ENCODE measurements at regions not wholly inside any gene's neighbourhood (a gene's known extent, or its start where the extent isn't known, plus 50 kb on each side); places are given as distances from the start of the nearest gene placed in this dataset.
"Not testable (repeated sequence)": the region's sequence is repeated elsewhere in the genome, so short reads cannot be mapped to it uniquely, and the experiment has no call there.

GRCh38 chr16:13634959-13635358 is 285.0 kb upstream of the ERCC4 start:
- DNase-seq, result no peak

DNA sequence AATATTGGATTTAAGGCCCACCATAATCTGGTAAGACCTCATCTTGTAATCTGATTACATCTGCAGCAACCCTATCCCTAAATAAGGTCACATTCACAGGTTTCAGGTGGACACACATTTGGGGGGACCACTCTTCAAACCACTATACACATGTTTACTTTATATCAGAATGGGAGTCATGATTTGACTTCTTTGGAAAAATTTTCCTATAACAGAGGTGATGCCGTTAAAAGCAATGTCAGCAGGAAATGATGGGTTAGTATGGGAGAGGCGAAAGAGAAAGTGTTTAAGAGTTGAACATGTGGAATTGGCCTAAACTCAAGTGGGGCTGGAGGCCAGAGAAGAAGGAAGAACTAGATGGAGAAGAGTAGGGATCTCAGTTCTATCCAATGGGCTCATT is 281.7 kb upstream of the ERCC4 start:
- no peak for DNase-seq

DNA sequence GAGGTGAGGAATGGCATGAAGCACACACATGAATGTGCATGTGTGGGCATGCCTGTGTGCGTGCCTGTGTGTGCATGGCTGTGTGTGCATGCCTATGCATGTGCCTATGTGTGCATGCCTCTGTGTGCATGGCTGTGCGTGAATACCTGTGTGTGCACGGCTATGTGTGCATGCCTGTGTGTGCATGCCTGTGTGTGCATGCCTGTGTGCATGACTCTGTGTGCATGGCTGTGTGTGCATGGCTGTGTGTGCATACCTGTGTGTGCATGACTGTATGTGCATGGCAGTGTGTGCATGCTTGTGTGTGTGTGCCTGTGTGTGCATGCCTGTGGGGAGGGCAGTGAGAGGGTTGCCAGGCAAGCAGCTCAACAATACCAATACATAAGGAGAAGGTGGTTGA is 276.5 kb upstream of the ERCC4 start:
- no peak for DNase-seq

DNA sequence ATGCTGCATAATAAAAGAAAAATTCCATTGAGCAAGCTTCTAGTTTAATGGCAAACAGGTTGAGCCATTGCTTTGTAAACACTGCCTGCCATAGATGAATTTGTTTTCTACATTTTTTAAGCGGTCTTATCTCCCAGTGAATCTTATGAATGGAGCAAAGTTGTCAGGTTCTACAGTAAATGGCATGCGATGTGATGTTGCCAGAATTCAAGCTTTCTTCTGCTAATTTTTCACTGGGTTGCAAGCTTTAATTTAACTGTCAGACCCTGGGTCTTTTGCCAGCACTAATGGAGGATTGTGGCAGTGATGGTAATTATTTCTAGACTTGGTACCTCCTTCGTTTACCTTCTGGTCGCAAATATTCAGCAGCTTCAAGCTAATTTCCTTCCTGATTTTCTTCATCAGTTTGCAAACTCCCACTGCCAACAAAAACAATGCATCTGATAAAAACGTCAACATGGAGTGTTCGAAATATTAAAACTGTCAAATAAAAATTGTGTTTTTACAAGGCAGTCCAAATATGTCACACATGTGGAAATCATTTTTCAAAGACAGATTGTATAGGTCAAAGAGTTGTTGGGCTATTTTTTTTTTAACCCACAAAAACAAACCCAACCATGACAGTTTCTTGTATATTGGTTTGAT is 274.2 kb upstream of the ERCC4 start:
- DNase-seq, result peak; percentile 14

DNA sequence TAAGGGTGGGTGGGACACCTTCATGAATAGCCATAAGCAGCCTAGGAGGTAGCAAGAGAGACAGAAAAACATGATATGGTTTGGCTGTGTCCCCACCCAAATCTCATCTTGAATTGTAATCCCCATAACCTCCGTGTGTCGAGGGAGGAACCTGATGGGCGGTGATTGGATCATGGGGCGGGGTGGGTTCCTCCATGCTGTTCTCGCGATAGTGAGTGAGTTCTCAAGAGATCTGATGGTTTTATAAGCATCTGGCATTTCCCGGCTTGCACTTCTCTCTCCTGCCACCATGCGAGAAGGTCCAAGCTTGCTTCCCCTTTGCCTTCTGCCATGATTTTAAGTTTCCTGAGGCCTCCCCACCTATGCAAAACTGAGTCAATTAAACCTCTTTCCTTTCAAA is 259.1 kb upstream of the ERCC4 start:
- DNase-seq, result no peak

DNA sequence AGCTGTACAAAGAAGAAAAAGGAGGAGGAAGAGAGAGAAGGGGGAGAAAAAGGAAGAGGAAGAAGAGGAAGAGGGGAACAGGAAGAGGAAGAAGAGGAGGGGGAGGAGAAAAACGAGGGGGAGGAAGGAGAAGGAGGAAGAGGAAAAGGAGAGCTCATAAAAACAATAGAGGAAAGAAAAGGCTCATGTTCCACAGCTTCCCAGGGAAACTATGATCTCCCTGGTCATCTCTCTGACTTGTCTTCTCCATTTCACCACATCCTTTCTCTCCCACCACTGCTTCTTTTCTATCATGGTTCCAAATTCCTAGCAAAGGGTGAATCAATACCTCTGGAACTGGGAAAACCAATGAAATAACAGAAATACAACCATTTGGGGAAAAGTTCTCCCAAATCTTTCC is 254.1 kb upstream of the ERCC4 start:
- DNase-seq, result no peak

DNA sequence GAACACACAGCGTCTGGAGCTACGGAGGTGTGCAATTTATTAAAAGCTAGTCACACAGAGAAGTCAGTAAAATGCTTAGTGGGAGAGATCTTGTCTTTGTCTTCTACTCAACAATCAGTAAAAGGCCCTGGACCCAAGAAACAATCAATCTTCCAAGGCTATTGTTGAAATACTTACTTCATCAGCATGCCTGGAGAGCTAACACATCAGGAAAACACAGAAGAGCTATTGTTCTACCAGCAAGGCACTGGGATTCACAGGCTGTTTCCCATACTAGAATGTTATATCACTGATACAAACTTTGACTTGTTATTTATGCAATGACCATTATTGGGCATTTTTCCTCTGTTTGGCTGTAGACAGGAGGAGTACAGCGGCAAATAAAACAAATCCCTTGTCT is 247.8 kb upstream of the ERCC4 start:
- no peak for DNase-seq

DNA sequence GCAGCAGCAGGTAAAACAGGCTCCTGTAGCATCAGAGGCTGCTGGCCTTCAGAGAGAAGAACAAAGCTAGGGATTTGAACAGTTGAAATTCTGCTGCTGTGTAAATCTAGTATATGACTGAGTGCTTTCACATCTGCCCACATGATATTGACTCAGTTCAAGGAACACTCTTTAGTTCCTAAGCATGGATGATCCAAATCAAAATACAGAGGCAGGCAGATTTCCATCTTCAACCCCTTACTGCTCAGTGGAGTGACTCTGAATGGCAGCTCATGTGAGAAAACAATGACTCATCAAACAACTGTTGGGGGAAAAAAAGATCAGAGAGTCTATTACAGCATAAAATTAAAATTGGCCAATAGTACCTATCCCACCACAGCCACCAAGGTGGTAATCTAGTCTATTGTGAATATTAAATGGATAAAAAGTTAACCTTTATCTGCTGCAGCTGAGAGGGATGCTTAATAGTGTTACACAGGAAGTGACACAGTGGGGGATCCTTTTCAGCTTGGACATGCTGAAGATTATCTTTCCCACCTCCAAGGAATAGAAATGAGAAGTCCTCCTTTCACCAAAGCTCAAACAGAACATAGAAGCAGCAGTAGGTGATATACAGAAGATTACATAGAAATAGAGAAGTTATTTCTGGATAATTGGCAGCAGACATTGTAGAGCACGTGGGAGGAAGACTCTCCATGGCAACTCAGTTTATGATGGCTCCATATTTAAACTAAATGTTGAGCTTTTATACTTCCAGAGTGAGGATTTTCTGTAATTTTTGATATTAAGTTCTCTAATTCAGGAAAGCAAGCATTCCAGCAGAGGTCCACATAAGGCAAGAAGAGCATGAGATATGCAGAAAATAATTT is 239.7 kb upstream of the ERCC4 start:
- DNase-seq, result no peak

DNA sequence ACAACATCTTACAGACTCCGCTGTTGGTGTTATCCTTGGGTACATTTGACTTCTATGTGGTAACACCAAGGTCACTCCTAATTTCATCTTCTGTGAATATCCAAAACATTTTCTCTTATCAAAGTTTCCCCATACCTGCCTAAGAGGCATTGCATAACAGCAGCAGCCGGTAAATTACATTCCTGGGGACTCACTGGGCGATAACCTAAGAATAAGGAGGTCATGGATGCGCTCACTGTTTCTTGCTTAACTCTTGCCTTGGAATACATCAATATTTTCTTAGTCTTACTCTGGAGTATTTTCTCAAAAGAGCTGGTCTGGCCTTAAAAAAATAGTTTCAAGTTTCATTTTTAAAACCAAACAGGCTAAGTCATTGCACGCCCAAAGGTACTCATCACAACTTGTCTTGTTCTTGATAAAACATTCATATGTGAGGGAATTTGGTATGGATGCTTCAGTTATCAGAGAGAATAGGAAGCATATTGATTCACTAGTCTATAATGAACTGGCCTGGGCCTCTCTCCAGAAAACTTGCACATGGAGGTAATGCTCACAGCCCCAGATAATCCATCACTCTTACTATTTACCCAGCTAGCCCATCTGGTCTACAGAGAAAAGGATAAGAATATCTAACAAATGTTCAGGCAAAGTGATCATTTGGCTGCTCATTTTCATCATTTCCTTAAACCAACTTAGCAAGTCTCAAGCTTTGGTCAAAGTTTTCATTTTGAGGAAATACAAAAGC is 235.0 kb upstream of the ERCC4 start:
- DNase-seq, result no peak

GRCh38 chr16:13696017-13696416 is 223.9 kb upstream of the ERCC4 start:
- no peak for DNase-seq

DNA sequence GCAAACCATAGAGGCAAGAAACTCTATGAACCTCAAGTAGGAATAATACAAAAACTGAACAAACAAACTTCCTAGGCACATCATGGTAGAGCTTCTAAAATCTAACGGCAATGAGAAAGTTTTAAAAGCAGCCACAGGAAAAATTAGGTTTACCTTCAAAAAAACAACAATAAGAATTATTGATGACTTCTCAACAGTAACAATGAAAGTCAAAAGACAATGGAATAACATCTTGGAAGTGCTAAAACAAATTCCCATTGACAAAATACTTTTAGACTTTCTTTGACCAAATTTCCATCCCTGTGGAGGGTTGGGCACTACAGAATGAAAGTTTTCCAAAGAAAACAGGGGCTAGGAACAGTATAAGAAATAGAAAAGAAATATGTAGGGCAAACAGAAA is 222.9 kb upstream of the ERCC4 start:
- DNase-seq, result peak; percentile 15

GRCh38 chr16:13697568-13697967 is 222.4 kb upstream of the ERCC4 start:
- no peak for DNase-seq

- DNase-seq, result no peak
Observed at GRCh38 chr16:13702614-13703013, 217.3 kb upstream of the ERCC4 start.

DNA sequence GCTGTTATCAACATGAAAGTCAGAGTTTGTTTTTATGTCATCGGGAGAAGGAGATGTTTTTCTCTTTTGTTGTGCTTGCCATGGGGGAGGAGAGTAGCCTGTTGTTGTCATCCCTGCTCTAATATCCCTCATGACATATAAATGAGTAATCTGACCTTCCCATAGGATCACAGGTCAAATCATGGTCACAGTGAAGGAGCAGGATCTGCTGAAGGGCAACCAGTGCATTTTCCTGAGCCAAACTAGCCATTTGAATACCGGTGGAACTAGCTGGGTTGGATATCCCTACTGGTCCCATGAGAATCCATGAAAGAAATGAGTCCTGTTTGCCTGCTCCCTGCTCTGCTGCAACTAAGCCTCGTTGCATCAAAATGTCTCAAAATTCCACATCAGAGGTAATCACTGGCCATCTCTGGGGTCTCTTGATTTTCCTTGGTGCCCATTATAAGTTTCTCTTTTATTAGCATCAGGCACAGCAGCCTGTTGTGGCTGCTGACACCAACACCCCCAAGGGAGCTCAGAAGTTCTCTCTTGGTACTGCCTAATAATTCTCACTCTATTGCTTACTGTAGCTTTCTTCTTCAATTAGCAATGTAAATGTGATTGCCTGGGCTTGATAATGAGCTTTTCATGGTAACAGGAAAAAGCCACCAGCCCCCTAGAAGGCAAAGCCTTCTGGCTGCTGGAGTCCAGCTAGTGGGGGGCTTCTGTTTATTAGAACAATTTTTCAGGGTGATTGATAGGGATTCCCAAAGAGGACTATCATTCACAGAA is 211.4 kb upstream of the ERCC4 start:
- no peak for DNase-seq

- DNase-seq, result no peak
Observed at GRCh38 chr16:13718748-13719147, 201.2 kb upstream of the ERCC4 start.

DNA sequence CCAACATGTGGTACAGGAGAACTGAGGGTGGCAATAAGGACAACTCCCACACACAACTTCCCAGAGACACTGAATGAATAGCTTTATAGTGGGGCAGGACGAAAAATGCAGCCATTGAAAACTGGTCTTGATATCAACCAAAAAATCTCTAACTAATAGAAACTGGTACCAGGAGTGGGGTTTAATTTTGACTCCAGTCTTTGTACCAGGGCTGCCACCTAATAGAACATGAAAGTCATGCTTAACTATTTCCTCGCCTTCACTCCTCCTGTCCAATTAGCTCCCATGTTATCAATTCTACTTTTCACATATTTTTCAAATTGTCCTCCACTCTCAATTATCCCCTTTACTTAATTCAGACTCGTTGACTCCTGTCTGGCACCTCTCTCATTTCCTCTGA is 192.0 kb upstream of the ERCC4 start:
- DNase-seq, result no peak

GRCh38 chr16:13733561-13733960 is 186.4 kb upstream of the ERCC4 start:
- no peak for DNase-seq

DNA sequence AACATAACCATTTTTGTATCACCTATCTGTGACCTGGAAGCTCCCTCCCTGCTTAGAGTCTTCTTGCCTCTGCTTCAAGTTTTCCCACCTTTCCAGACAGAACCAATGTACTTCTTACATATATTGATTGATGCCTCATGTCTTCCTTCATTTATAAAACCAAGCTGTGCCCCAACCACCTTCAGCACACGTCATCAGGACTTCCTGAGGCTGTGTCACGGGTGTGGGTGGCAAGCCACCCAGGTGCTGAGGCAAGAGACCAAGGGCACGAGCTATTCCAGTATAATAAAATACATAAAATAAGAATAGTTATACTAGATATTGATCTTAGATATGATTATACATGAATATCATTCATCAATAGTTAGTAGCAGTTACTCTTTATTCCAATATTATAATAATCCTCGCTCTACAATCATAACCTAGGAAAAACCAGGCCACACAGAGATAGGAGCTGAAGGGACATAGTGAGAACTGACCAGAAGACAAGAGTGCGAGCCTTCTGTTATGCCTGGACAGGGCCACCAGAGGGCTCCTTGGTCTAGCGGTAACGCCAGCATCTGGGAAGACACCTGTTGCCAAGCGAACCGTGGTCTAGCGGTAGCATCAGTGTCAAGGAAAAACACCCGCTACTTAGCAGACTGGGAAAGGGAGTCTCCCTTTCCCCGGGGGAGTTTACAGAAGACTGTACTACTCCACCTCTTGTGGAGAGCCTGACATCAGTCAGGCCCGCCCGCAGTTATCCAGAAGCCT is 180.2 kb upstream of the ERCC4 start:
- DNase-seq, result not testable (repeated sequence)

DNA sequence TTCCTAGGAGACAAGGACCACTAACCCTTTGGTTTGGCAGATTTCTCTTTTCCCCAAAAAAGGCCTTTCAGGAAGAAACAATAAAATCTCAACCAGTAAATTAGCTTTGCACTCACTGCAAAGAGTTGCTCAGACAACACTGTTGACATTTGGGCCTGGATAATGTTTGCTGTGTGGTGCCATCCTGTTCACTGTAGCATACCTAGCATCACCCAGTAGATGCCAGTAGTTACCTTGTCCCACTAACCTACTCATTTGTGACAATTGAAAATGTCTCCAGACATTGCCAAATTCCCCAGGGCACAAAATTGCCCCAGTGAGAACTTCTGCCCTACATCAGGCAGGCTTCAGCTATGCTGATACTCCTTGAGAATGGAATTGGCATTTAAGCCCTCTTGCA is 177.0 kb upstream of the ERCC4 start:
- DNase-seq, result no peak

DNA sequence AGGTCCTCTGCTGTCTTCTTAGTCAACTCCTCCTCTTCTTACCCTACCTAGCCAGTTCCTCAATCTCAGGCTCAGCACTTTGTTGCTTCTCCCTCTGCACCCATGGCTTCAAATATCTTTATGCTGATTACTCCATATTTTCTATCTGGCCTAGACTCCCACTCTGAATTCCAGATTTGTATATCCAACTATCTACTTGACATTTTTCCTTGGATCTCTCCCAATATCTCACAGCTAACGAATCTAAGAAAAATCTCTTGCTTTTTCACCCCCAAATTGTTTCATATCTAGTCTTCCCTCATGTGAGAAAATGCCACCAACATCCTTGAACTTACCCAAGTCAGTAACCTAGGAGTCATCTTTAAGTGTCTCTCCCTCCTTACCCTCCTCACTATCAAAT is 176.4 kb upstream of the ERCC4 start:
- DNase-seq, result no peak

DNA sequence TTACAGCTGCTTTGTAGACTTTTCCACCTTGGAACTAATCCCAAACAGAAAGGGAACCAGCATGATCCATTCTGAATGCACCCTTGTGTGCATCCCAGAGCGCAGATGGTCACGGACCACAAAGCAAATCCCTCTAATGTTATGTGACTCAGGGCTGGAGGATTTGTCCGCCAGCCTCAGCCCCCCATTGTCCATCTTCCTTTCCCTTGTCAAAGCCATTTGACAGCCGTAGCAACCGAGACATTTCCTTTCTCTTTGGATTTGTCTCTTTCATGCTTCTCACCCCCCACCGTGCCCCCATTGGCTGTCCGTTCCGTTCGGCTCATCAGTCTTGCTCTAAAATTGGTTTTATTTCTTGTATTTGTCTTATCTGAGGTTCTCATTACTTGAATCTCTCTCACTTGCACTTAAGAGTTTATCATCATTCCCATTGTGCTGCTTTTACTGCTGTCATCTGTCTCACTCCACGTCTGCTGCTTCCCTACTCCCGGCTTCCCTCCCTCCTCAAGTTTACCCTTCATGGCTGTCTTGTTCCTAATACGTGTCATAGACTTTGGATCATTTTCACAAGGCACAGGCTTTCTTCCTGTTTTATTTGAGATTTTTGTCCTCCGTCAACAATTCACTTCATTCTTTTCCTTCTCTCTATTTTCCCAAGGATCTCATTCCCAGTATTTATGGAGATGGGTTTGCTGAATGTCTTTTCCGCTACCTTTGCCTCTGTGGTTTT is 163.4 kb upstream of the ERCC4 start:
- DNase-seq, result no peak

DNA sequence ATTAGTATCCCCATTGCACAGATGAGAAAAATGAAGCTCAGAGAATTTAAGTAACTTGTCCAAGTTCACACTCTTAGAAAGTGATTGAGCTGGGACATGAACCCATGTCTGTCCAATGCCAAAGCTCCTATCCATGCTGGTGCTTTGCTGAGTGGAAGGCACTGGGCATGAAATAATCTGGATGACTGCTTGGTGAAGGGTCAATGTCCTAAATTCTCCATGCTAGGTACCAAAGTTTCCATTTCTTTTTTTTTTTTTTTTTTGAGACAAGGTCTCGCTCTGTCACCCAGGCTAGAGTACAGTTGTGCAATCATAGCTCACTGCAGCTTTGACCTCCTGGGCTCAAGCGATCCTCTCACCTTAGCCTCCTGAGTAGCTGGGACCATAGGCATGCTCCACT is 153.6 kb upstream of the ERCC4 start:
- no peak for DNase-seq
